ENCODE measurements at regions not wholly inside any gene's neighbourhood (a gene's known extent, or its start where the extent isn't known, plus 50 kb on each side); places are given as distances from the start of the nearest gene placed in this dataset.

GRCh38 chr13:108560093-108560492 is 69.3 kb upstream of the MYO16 start:
- POLR2A ChIA-PET = no interaction called here

DNA sequence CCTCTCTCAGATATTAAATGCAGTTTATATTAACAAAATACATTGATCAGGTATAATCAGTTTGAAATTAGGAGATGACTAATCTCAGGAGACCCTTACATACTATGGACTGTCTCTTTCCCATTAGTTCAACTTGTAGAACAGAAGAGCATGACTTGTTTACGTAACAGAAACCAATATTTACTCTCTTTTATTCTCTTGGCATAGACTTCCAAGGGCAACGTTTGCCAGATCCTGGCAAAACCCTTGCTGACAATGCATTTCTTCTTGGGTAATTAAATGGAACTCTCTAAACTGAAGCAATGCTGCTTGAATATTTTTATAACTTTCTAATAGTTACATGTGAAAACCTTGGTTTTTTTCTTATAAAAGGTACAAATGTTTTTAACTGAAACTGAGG is 68.3 kb upstream of the MYO16 start:
- Mint-ChIP-seq H3K27ac (no peak overlapping the region), H3K4me1 (no peaks in the 10 kb centered on the region), H3K4me3 (no peak overlapping the region), H3K9me3 (peaks cover 0 to 6% (median 0%) of the 10 kb centered on the region in 11 donors), H3K36me3 (no peaks in the 10 kb centered on the region), H3K27me3 (peaks cover 0 to 25% (median 12%) of the 10 kb centered on the region in 5 donors)
- DNase-seq = no peak
- no peak overlapping the region for H3K4me3 ChIP-seq (ENCODE audit: low read length)
- no peak overlapping the region for H3K27ac ChIP-seq (ENCODE audit: low read depth, low read length)
- no peaks in the 10 kb centered on the region for H3K4me1 ChIP-seq (ENCODE audit: control insufficient read depth in 2 of 2, insufficient read depth in 2 of 2, low read length in 2 of 2)
- no peaks in the 10 kb centered on the region for H3K27me3 ChIP-seq (ENCODE audit: control insufficient read depth in 2 of 2, insufficient read depth in 2 of 2, low read length in 2 of 2)
- ChIA-PET CTCF (no interaction called here), POLR2A (no interaction called here)
- H3K9me3 ChIP-seq (ENCODE audit: control insufficient read depth in 2 of 3, low read length in 3 of 3) = no peaks in the 10 kb centered on the region
- no peak for ATAC-seq
- intact Hi-C loops (cut with micrococcal nuclease) = no loop called here
- H3K36me3 ChIP-seq (ENCODE audit: control insufficient read depth in 2 of 3, insufficient read depth in 3 of 3, low read length in 3 of 3) = no peaks in the 10 kb centered on the region

More at GRCh38 chr13:108560093-108560492, 69.3 kb upstream of the MYO16 start:
- peaks cover 0 to 15% (median 6%) of the 10 kb centered on the region in 5 donors for H3K27me3 Mint-ChIP-seq
- H3K27me3 ChIP-seq (ENCODE audit: control insufficient read depth in 2 of 2, insufficient read depth in 2 of 2, low read length in 2 of 2) = no peaks in the 10 kb centered on the region
- H3K4me1 ChIP-seq (ENCODE audit: control insufficient read depth in 2 of 2, insufficient read depth in 2 of 2, low read length in 2 of 2) = no peaks in the 10 kb centered on the region
- no peak overlapping the region for H3K4me3 Mint-ChIP-seq
- ATAC-seq = no peak
- H3K4me1 Mint-ChIP-seq = no peaks in the 10 kb centered on the region
- H3K4me3 ChIP-seq (ENCODE audit: low read length) = no peak overlapping the region
- no peak for DNase-seq
- intact Hi-C loops (cut with micrococcal nuclease) = no loop called here
- H3K9me3 ChIP-seq (ENCODE audit: control insufficient read depth in 2 of 3, low read length in 3 of 3) = no peaks in the 10 kb centered on the region
- CTCF ChIA-PET = no interaction called here
- H3K36me3 ChIP-seq (ENCODE audit: control insufficient read depth in 2 of 3, insufficient read depth in 3 of 3, low read length in 3 of 3) = no peaks in the 10 kb centered on the region
- H3K9me3 Mint-ChIP-seq = peaks cover 0 to 7% (median 0%) of the 10 kb centered on the region in 11 donors
- no peak overlapping the region for H3K27ac ChIP-seq (ENCODE audit: low read depth, low read length)
- H3K27ac Mint-ChIP-seq = no peak overlapping the region
- no peaks in the 10 kb centered on the region for H3K36me3 Mint-ChIP-seq

DNA sequence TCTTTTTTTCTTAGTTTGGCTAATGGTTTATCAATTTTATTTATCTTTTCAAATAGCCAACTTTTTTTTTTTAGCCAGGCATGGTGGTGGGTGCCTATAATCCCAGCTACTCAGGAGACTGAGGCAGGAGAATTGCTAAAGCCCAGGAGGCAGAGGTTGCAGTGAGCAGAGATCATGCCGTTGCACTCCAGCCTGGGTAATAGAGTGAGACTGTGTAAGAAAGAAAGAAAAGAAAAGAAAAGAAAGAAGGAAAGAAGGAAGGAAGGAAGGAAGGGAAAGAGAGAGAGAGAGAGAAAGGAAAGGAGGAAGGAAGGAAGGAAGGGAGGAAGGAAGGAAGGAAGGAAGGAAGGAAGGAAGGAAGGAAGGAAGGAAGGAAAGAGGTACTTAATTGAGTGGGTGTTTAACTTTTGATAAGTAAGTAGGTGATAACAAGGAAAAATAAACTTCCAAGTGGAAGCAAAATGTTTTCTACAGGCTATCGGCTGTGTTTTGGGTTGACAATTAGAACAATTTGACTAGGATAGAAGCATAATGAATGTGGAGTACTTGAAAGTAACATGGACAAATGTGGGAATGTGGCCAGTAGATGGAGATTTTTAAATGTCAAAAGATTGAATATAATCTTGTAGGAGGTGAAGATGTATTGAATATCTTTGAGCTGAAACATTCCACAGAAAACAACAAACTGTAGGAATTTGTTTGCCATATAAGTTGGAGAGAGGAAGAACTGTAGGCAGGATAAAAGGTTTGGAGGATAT is 62.8 kb upstream of the MYO16 start:
- intact Hi-C loops (cut with micrococcal nuclease) = no loop called here
- no peaks in the 10 kb centered on the region for H3K27me3 ChIP-seq (ENCODE audit: control insufficient read depth in 2 of 2, insufficient read depth in 2 of 2, low read length in 2 of 2)
- DNase-seq (no peak), ATAC-seq (no peak)
- Mint-ChIP-seq H3K27ac (no peak overlapping the region), H3K27me3 (peaks cover 0 to 41% (median 18%) of the 10 kb centered on the region in 5 donors), H3K4me3 (no peak overlapping the region), H3K36me3 (no peaks in the 10 kb centered on the region), H3K4me1 (no peaks in the 10 kb centered on the region), H3K9me3 (peaks cover 0 to 4% (median 0%) of the 10 kb centered on the region in 11 donors)
- H3K4me1 ChIP-seq (ENCODE audit: control insufficient read depth in 2 of 2, insufficient read depth in 2 of 2, low read length in 2 of 2) = no peaks in the 10 kb centered on the region
- ChIA-PET CTCF (no interaction called here), POLR2A (no interaction called here)
- no peaks in the 10 kb centered on the region for H3K9me3 ChIP-seq (ENCODE audit: control insufficient read depth in 2 of 3, low read length in 3 of 3)
- no peaks in the 10 kb centered on the region for H3K36me3 ChIP-seq (ENCODE audit: control insufficient read depth in 2 of 3, insufficient read depth in 3 of 3, low read length in 3 of 3)
- H3K27ac ChIP-seq (ENCODE audit: low read depth, low read length) = no peak overlapping the region
- no peak overlapping the region for H3K4me3 ChIP-seq (ENCODE audit: low read length)

DNA sequence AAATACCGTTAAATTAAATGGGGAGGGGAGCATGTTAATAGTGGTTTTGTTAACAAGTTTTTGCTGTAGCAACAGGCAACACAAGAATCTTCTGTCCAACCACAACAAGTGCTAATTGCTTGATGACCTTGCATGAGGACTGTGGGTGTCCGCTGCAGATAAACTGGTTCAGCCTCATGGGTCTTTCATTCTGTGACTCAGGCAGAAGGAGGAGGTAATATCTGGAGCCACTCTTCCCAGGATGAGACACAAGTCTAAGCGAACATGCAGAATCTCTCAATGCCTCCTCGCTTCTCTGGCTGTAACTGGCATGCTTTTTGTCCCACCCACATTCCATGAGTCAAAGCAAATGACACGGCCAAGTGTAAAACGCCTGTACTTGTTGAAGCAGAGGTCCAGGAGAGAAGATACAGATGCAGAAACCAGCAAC is 56.6 kb upstream of the MYO16 start:
- intact Hi-C loops (cut with micrococcal nuclease) = no loop called here
- no peak overlapping the region for H3K27ac Mint-ChIP-seq
- no peak overlapping the region for H3K4me3 Mint-ChIP-seq

DNA sequence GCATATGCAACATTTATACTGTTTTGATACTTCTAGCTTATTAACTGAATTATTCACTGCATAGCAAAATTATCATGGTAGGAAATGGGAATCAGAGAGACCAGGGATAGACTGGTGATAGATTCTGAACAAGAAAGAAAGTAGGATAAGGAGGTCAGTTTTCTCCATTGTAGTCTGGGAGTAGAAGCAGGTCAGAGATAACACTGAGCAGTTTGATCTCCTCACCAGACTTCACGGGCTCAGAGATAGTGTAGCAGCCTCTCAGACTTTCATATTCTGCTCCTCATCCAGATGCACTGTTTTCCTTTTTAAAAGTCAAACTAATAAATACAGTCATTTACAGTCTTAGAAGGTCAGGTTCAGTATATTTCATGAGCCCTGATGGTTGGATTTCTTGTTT is 56.0 kb upstream of the MYO16 start:
- CTCF ChIA-PET = no interaction called here

More for the DNA sequence above, 56.6 kb upstream of the MYO16 start:
- Mint-ChIP-seq H3K9me3 (peaks cover 0 to 2% (median 0%) of the 10 kb centered on the region in 11 donors), H3K27me3 (peaks cover 0 to 12% (median 5%) of the 10 kb centered on the region in 5 donors), H3K4me1 (peaks cover 0 to 1% (median 0%) of the 10 kb centered on the region in 7 donors), H3K36me3 (no peaks in the 10 kb centered on the region)
- no peaks in the 10 kb centered on the region for H3K4me1 ChIP-seq (ENCODE audit: control insufficient read depth in 2 of 2, insufficient read depth in 2 of 2, low read length in 2 of 2)
- no peak overlapping the region for H3K27ac ChIP-seq (ENCODE audit: low read depth, low read length)
- ATAC-seq = no peak
- no peak overlapping the region for H3K4me3 ChIP-seq (ENCODE audit: low read length)
- no peak for DNase-seq
- ChIA-PET POLR2A (interaction anchor here (0.8 kb wide), 1 partner anchor 383 kb away, joined by 3 read pairs; no protein-coding TSS in a partner anchor), CTCF (no interaction called here)
- no peaks in the 10 kb centered on the region for H3K27me3 ChIP-seq (ENCODE audit: control insufficient read depth in 2 of 2, insufficient read depth in 2 of 2, low read length in 2 of 2)
- no peaks in the 10 kb centered on the region for H3K9me3 ChIP-seq (ENCODE audit: control insufficient read depth in 2 of 3, low read length in 3 of 3)
- H3K36me3 ChIP-seq (ENCODE audit: control insufficient read depth in 2 of 3, insufficient read depth in 3 of 3, low read length in 3 of 3) = no peaks in the 10 kb centered on the region

GRCh38 chr13:108574856-108575255 is 54.6 kb upstream of the MYO16 start:
- no peak overlapping the region for H3K4me3 ChIP-seq (ENCODE audit: low read length)
- H3K36me3 ChIP-seq (ENCODE audit: control insufficient read depth in 2 of 3, insufficient read depth in 3 of 3, low read length in 3 of 3) = no peaks in the 10 kb centered on the region
- H3K27ac ChIP-seq (ENCODE audit: low read depth, low read length) = no peak overlapping the region
- H3K4me1 ChIP-seq (ENCODE audit: control insufficient read depth in 2 of 2, insufficient read depth in 2 of 2, low read length in 2 of 2) = no peaks in the 10 kb centered on the region
- no peaks in the 10 kb centered on the region for H3K36me3 Mint-ChIP-seq
- no peaks in the 10 kb centered on the region for H3K9me3 ChIP-seq (ENCODE audit: control insufficient read depth in 2 of 3, low read length in 3 of 3)
- intact Hi-C loops (cut with micrococcal nuclease) = no loop called here
- CTCF ChIA-PET = no interaction called here
- H3K27ac Mint-ChIP-seq = no peak overlapping the region
- DNase-seq (no peak), ATAC-seq (no peak)
- H3K9me3 Mint-ChIP-seq = peaks cover 0 to 2% (median 0%) of the 10 kb centered on the region in 11 donors
- H3K27me3 ChIP-seq (ENCODE audit: control insufficient read depth in 2 of 2, insufficient read depth in 2 of 2, low read length in 2 of 2) = no peaks in the 10 kb centered on the region
- H3K4me3 Mint-ChIP-seq = no peak overlapping the region
- peaks cover 0 to 12% (median 5%) of the 10 kb centered on the region in 5 donors for H3K27me3 Mint-ChIP-seq
- POLR2A ChIA-PET = no interaction called here
- peaks cover 0 to 1% (median 0%) of the 10 kb centered on the region in 7 donors for H3K4me1 Mint-ChIP-seq

More for the DNA sequence above, 56.0 kb upstream of the MYO16 start:
- Histone ChIP-seq H3K27me3 (ENCODE audit: control insufficient read depth in 2 of 2, insufficient read depth in 2 of 2, low read length in 2 of 2) (no peaks in the 10 kb centered on the region), H3K4me1 (ENCODE audit: control insufficient read depth in 2 of 2, insufficient read depth in 2 of 2, low read length in 2 of 2) (no peaks in the 10 kb centered on the region), H3K9me3 (ENCODE audit: control insufficient read depth in 2 of 3, low read length in 3 of 3) (no peaks in the 10 kb centered on the region), H3K27ac (ENCODE audit: low read depth, low read length) (no peak overlapping the region), H3K36me3 (ENCODE audit: control insufficient read depth in 2 of 3, insufficient read depth in 3 of 3, low read length in 3 of 3) (no peaks in the 10 kb centered on the region), H3K4me3 (ENCODE audit: low read length) (no peak overlapping the region)
- H3K27me3 Mint-ChIP-seq = peaks cover 0 to 12% (median 5%) of the 10 kb centered on the region in 5 donors
- intact Hi-C loops (cut with micrococcal nuclease) = no loop called here
- ATAC-seq (no peak), DNase-seq (no peak)
- H3K9me3 Mint-ChIP-seq = peaks cover 0 to 2% (median 0%) of the 10 kb centered on the region in 11 donors
- no peak overlapping the region for H3K27ac Mint-ChIP-seq
- peaks cover 0 to 1% (median 0%) of the 10 kb centered on the region in 7 donors for H3K4me1 Mint-ChIP-seq
- H3K36me3 Mint-ChIP-seq = no peaks in the 10 kb centered on the region
- POLR2A ChIA-PET = interaction anchor here (0.8 kb wide), 1 partner anchor 383 kb away, joined by 3 read pairs; no protein-coding TSS in a partner anchor
- no peak overlapping the region for H3K4me3 Mint-ChIP-seq

DNA sequence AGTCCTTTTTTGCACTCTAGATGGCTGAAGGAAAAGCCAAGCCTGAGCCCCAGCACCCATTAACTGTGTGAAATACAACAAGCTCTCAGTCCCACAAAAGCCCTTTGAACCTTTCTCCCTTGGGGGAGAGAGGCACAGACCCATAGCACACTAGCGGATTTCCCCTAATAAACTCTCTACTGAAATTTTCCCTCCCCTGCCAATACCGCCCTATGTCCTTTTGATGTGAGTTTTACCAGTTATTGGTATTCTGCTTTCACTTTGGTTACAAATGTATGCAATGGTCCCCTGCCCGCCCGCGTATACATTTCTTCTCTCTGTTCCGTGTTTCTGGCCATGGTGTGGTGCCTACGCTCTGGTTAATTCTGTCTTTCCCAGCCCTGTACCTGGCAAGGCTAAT is 54.0 kb upstream of the MYO16 start:
- no peak overlapping the region for H3K4me3 ChIP-seq (ENCODE audit: low read length)
- no peak overlapping the region for H3K27ac ChIP-seq (ENCODE audit: low read depth, low read length)
- no peaks in the 10 kb centered on the region for H3K36me3 Mint-ChIP-seq
- H3K36me3 ChIP-seq (ENCODE audit: control insufficient read depth in 2 of 3, insufficient read depth in 3 of 3, low read length in 3 of 3) = no peaks in the 10 kb centered on the region
- no peak for ATAC-seq
- peaks cover 0 to 1% (median 0%) of the 10 kb centered on the region in 7 donors for H3K4me1 Mint-ChIP-seq
- H3K9me3 ChIP-seq (ENCODE audit: control insufficient read depth in 2 of 3, low read length in 3 of 3) = no peaks in the 10 kb centered on the region
- H3K27ac Mint-ChIP-seq = no peak overlapping the region
- no peaks in the 10 kb centered on the region for H3K27me3 ChIP-seq (ENCODE audit: control insufficient read depth in 2 of 2, insufficient read depth in 2 of 2, low read length in 2 of 2)
- H3K4me3 Mint-ChIP-seq = no peak overlapping the region
- DNase-seq = no peak
- peaks cover 0 to 7% (median 0%) of the 10 kb centered on the region in 5 donors for H3K27me3 Mint-ChIP-seq
- ChIA-PET CTCF (no interaction called here), POLR2A (no interaction called here)
- H3K4me1 ChIP-seq (ENCODE audit: control insufficient read depth in 2 of 2, insufficient read depth in 2 of 2, low read length in 2 of 2) = no peaks in the 10 kb centered on the region
- peaks cover 0 to 2% (median 0%) of the 10 kb centered on the region in 11 donors for H3K9me3 Mint-ChIP-seq
- intact Hi-C loops (cut with micrococcal nuclease) = no loop called here
